ENCODE measurements at regions not wholly inside any gene's neighbourhood (a gene's known extent, or its start where the extent isn't known, plus 50 kb on each side); places are given as distances from the start of the nearest gene placed in this dataset.

- no peak for DNase-seq (ENCODE audit: extremely low read depth in 1 of 2, low read depth in 1 of 2)
Observed at GRCh38 chr2:14684516-14684915, 52.0 kb downstream of the LRATD1 start.

GRCh38 chr2:14690926-14691325, 58.4 kb downstream of the LRATD1 start:
- DNase-seq (ENCODE audit: extremely low read depth in 1 of 2, low read depth in 1 of 2), result no peak

- no peak for DNase-seq (ENCODE audit: extremely low read depth in 1 of 2, low read depth in 1 of 2)
Observed at GRCh38 chr2:14693874-14694273, 61.4 kb downstream of the LRATD1 start.

- DNase-seq (ENCODE audit: extremely low read depth in 1 of 2, low read depth in 1 of 2), result no peak
Observed at GRCh38 chr2:14700753-14701152, 68.2 kb downstream of the LRATD1 start.

GRCh38 chr2:14702258-14702657, 69.7 kb downstream of the LRATD1 start:
- no peak for DNase-seq (ENCODE audit: extremely low read depth in 1 of 2, low read depth in 1 of 2)

- no peak for DNase-seq (ENCODE audit: extremely low read depth in 1 of 2, low read depth in 1 of 2)
Observed at GRCh38 chr2:14706201-14706600, 73.7 kb downstream of the LRATD1 start.

GRCh38 chr2:14712111-14712510, 79.6 kb downstream of the LRATD1 start:
- no peak for DNase-seq (ENCODE audit: extremely low read depth in 1 of 2, low read depth in 1 of 2)

GRCh38 chr2:14713248-14713647, 80.7 kb downstream of the LRATD1 start:
- DNase-seq (ENCODE audit: extremely low read depth in 1 of 2, low read depth in 1 of 2), result no peak

- DNase-seq (ENCODE audit: extremely low read depth in 1 of 2, low read depth in 1 of 2), result no peak
Observed at GRCh38 chr2:14715600-14715999, 83.1 kb downstream of the LRATD1 start.

GRCh38 chr2:14716319-14716718, 83.8 kb downstream of the LRATD1 start:
- DNase-seq (ENCODE audit: extremely low read depth in 1 of 2, low read depth in 1 of 2), result no peak

- no peak for DNase-seq (ENCODE audit: extremely low read depth in 1 of 2, low read depth in 1 of 2)
Observed at GRCh38 chr2:14717131-14717530, 84.6 kb downstream of the LRATD1 start.

- no peak for DNase-seq (ENCODE audit: extremely low read depth in 1 of 2, low read depth in 1 of 2)
Observed at GRCh38 chr2:14720319-14720718, 87.8 kb downstream of the LRATD1 start.

- no peak for DNase-seq (ENCODE audit: extremely low read depth in 1 of 2, low read depth in 1 of 2)
Observed at GRCh38 chr2:14720739-14721138, 88.2 kb downstream of the LRATD1 start.

- DNase-seq (ENCODE audit: extremely low read depth in 1 of 2, low read depth in 1 of 2), result no peak
Observed at GRCh38 chr2:14722904-14723570, 90.5 kb downstream of the LRATD1 start.

GRCh38 chr2:14723684-14724083, 91.2 kb downstream of the LRATD1 start:
- DNase-seq (ENCODE audit: extremely low read depth in 1 of 2, low read depth in 1 of 2), result no peak

GRCh38 chr2:14735696-14736095, 103.2 kb downstream of the LRATD1 start:
- DNase-seq (ENCODE audit: extremely low read depth in 1 of 2, low read depth in 1 of 2), result no peak

GRCh38 chr2:14737201-14737600, 104.7 kb downstream of the LRATD1 start:
- no peak for DNase-seq (ENCODE audit: extremely low read depth in 1 of 2, low read depth in 1 of 2)

- DNase-seq (ENCODE audit: extremely low read depth in 1 of 2, low read depth in 1 of 2), result no peak
Observed at GRCh38 chr2:14743861-14744260, 111.3 kb downstream of the LRATD1 start.

GRCh38 chr2:14745288-14746076, 113.0 kb downstream of the LRATD1 start:
- DNase-seq (ENCODE audit: extremely low read depth in 1 of 2, low read depth in 1 of 2), result no peak

GRCh38 chr2:14746133-14746532, 113.6 kb downstream of the LRATD1 start:
- no peak for DNase-seq (ENCODE audit: extremely low read depth in 1 of 2, low read depth in 1 of 2)

- no peak for DNase-seq (ENCODE audit: extremely low read depth in 1 of 2, low read depth in 1 of 2)
Observed at GRCh38 chr2:14747447-14747846, 114.9 kb downstream of the LRATD1 start.

GRCh38 chr2:14749884-14750283, 117.4 kb downstream of the LRATD1 start:
- no peak for DNase-seq (ENCODE audit: extremely low read depth in 1 of 2, low read depth in 1 of 2)
